ENCODE measurements at regions not wholly inside any gene's neighbourhood (a gene's known extent, or its start where the extent isn't known, plus 50 kb on each side); places are given as distances from the start of the nearest gene placed in this dataset.

DNA sequence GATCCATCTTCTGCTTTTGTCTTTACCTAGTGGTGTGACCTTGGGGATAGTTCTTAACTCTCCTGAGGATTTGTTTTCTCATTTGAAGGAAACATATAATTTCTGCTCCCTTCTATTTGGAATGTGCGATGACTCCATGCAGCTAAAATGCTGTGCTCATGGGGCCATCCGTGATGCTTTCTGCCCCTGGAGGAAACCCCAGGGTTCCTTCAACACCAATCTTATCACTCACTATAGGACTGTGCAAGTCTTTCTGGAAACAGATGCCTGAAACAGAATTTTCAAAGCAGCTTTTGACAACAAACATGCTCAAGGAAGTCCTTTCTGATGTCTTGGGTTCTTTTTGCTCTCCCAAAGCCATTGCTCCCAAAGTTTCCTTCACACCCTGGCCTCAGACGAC is 128.8 kb upstream of the GGTLC1 start:
- TF ChIP-seq GATA3 (IDR thresholded peaks at IDR 0.05; ENCODE audit: low read depth, low read length) (no peak), GATA2 (IDR thresholded peaks at IDR 0.05; ENCODE audit: low read depth, low read length) (no peak)

All from SH-SY5Y (cell line).